Panc1 (cell line): ENCODE measurements at regions not wholly inside any gene's neighbourhood (a gene's known extent, or its start where the extent isn't known, plus 50 kb on each side); places are given as distances from the start of the nearest gene placed in this dataset.

Experiments used
- CTCF ChIP-seq: fragments of 450-650 bp; IDR thresholded peaks from 2 replicates; pipeline ENCODE4 v1.5.1; 2017; ENCODE audit warnings: mild to moderate bottlenecking
- POLR2AphosphoS5 ChIP-seq: IDR thresholded peaks from 2 replicates; pipeline ENCODE4 v1.6.1; 2012; ENCODE audit warnings: mild to moderate bottlenecking, low read depth, low read length, moderate library complexity
- REST ChIP-seq, 2 experiments: IDR thresholded peaks; 2 replicates each; pipeline ENCODE4 v1.6.1; 2011 to 2012; ENCODE audit warnings: low read depth in 2 of 2, control low read depth in 1 of 2, low read length in 1 of 2, mild to moderate bottlenecking in 1 of 2, moderate library complexity in 1 of 2; ENCODE audit not compliant: insufficient read depth in 1 of 2

- TF ChIP-seq CTCF (no peak), REST (IDR thresholded peaks at IDR 0.05; ENCODE audit: insufficient read depth in 1 of 2, low read depth in 2 of 2, low read length in 1 of 2) (no peak), POLR2AphosphoS5 (no peak)
Observed at GRCh38 chr4:114077610-114078009, 98.2 kb upstream of the ARSJ start.
